Subcutaneous abdominal adipose tissue (tissue), 5 donors: ENCODE measurements at regions not wholly inside any gene's neighbourhood (a gene's known extent, or its start where the extent isn't known, plus 50 kb on each side); places are given as distances from the start of the nearest gene placed in this dataset.
"Not testable (repeated sequence)": the region's sequence is repeated elsewhere in the genome, so short reads cannot be mapped to it uniquely, and the experiment has no call there.

Source experiments
- H3K27ac ChIP-seq: one replicate; pipeline ENCODE4 v1.7.0; 2013; ENCODE audit warnings: low read depth, mild to moderate bottlenecking, inconsistent platforms, low read length, moderate library complexity
- H3K27me3 ChIP-seq, 5 donors: one replicate each; pipeline ENCODE4 v1.7.0; 2013; ENCODE audit warnings: low read length in 5 of 5, inconsistent platforms in 1 of 5; ENCODE audit not compliant: control insufficient read depth in 5 of 5, insufficient read depth in 4 of 5
- H3K36me3 ChIP-seq, 5 donors: one replicate each; pipeline ENCODE4 v1.7.0; 2013; ENCODE audit warnings: low read length in 5 of 5; ENCODE audit not compliant: control insufficient read depth in 5 of 5, insufficient read depth in 5 of 5
- H3K4me1 ChIP-seq, 5 donors: one replicate each; pipeline ENCODE4 v1.7.0; 2013; ENCODE audit warnings: low read length in 5 of 5, mild to moderate bottlenecking in 3 of 5, moderate library complexity in 1 of 5; ENCODE audit not compliant: control insufficient read depth in 5 of 5, insufficient read depth in 5 of 5
- H3K4me3 ChIP-seq, 5 donors: one replicate each; pipeline ENCODE4 v1.7.0; 2013; ENCODE audit warnings: low read length in 5 of 5, low read depth in 1 of 5
- H3K9ac ChIP-seq, 5 donors: one replicate each; pipeline ENCODE4 v1.7.0; 2013; ENCODE audit warnings: low read length in 5 of 5, mild to moderate bottlenecking in 4 of 5, moderate library complexity in 3 of 5
- H3K9me3 ChIP-seq, 5 donors: one replicate each; pipeline ENCODE4 v1.7.0; 2013; ENCODE audit warnings: low read length in 5 of 5; ENCODE audit not compliant: control insufficient read depth in 5 of 5
- donor health status: healthy.
- donor health status: healthy.
- donor health status: healthy.
- donor health status: healthy.
- donor health status: healthy.

DNA sequence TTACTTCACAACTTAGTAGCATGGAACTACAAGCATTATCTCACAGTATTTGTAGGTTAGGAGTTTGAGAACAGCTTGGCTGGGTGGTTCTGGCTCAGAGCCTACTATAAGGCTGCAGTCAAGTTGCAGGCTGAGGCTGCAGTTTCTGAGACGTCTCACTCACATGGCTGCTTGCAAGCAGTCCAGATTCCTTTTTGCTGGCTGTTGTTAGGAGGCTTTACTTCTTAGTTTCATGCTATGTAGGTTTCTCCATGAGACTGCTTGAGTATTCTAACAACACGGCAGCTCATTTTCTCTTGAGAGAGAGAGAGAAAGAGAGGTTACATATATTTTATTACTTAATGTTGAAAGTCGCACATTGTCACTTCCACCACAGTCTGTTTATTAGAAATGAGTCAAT is 1073.9 kb downstream of the NXPH1 start:
- Histone ChIP-seq H3K4me1 (no peaks in the 10 kb centered on the region), H3K27ac (no peak overlapping the region), H3K27me3 (no peaks in the 10 kb centered on the region), H3K9me3 (no peaks in the 10 kb centered on the region), H3K9ac (no peak overlapping the region), H3K4me3 (no peak overlapping the region), H3K36me3 (no peaks in the 10 kb centered on the region)

DNA sequence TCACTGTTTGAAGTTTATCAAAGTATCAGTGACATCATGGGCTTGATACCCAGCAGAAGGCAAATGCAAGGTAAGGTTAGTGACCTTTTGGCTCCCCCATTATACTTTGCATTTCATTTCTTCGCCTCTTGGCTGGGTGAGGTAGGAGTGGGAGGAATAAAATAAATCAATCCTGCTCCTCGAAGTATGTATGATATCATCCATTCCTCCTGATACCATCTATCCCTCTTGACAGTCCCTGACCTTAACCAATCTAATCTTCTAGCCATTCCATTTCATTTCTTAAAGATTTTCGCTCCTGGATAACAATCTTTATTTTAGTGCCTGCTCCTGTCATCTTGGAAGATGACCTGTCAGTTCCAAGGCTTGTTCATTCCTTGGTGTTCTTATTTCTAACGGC is 1083.3 kb downstream of the NXPH1 start:
- Histone ChIP-seq H3K36me3 (no peaks in the 10 kb centered on the region), H3K9ac (no peak overlapping the region), H3K4me3 (no peak overlapping the region)

DNA sequence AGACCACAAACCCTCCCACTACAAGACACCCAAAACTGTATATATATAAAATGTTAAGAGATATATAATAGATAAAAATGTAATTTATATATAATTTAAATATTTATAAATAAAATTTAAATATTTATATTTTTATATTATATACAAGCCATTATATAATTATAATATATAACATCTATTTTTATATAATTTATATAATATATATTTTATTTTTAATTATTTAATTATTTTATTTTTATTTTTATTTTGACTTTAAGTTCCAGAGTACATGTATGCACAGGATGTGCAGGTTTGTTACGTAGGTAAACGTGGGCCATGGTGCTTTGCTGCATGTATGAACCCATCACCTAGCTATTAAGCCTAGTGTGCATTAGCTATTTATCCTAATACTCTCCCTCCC is 1090.2 kb downstream of the NXPH1 start:
- H3K4me1 ChIP-seq = no peaks in the 10 kb centered on the region
- H3K4me3 ChIP-seq = no peak overlapping the region
- H3K27me3 ChIP-seq = no peaks in the 10 kb centered on the region
- no peak overlapping the region for H3K9ac ChIP-seq
- H3K36me3 ChIP-seq = no peaks in the 10 kb centered on the region
- no peaks in the 10 kb centered on the region for H3K9me3 ChIP-seq
- H3K27ac ChIP-seq = no peak overlapping the region

More for the DNA sequence above, 1083.3 kb downstream of the NXPH1 start:
- no peaks in the 10 kb centered on the region for H3K9me3 ChIP-seq
- H3K27me3 ChIP-seq = no peaks in the 10 kb centered on the region
- no peak overlapping the region for H3K27ac ChIP-seq
- H3K4me1 ChIP-seq = no peaks in the 10 kb centered on the region

DNA sequence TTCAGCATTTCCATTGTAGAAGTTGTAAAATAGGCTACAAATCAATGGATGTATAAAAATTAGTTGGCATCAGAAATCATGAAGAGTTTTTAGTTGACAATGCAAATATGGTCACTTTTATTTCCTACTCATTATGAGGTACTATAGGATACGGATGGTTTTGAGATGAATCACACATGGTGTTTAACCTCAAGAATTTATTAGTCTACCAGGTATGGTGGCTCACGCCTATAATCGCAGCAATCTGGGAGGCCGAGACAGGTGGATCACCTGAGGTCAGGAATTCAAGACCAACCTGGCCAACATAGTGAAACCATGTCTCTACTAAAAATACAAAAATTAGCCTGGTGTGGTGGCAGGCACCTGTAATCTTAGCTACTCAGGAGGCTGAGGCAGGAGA is 1119.0 kb downstream of the NXPH1 start:
- H3K9me3 ChIP-seq, H3K4me3 ChIP-seq: not testable (repeated sequence)

DNA sequence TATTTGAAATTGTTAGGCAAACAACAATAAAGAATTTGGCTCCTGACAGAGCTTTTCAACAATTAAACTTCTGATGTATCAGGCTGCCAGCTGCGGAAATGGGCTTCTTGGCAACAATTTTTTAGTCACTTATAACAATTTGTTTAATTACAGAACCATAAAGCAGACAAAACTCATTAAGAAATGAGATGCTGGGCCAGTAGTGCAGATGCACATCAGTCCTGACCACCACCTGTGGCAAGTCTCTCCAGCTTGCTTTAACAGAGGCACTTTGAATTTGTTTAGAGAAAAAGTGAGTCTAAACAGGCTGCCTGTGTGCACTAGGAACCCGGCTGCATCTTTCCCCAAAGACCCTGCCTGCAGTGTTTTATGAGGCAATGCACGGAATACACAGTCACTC is 1124.4 kb downstream of the NXPH1 start:
- Histone ChIP-seq H3K9me3 (no peaks in the 10 kb centered on the region), H3K4me3 (no peak overlapping the region), H3K27me3 (no peaks in the 10 kb centered on the region), H3K4me1 (no peaks in the 10 kb centered on the region), H3K36me3 (no peaks in the 10 kb centered on the region), H3K27ac (no peak overlapping the region), H3K9ac (no peak overlapping the region)

More for the DNA sequence above, 1119.0 kb downstream of the NXPH1 start:
- not testable (repeated sequence) for H3K27ac ChIP-seq, H3K9ac ChIP-seq, H3K4me1 ChIP-seq, H3K36me3 ChIP-seq, H3K27me3 ChIP-seq

DNA sequence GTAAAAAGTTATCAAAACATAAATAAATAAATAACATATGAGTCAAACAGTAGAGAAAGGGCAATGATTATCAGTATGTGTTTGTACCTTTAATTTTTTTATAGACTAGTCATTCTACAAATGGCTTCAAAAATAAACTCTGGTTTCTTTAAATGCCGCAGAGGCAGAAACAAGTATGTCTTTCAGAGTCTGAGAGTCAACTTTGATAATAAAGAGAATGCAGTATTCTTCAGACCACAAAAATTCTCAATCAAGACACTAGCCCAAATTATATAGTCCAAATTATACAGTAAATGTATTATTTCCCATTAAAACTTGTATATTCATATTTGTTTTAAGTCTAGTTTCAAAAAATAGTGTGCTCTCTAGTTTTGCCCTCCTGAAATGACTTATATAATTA is 1142.3 kb downstream of the NXPH1 start:
- Histone ChIP-seq H3K4me3 (no peak overlapping the region), H3K36me3 (no peaks in the 10 kb centered on the region), H3K9ac (no peak overlapping the region), H3K27me3 (no peaks in the 10 kb centered on the region), H3K27ac (no peak overlapping the region), H3K4me1 (no peaks in the 10 kb centered on the region), H3K9me3 (peaks cover 0 to 3% (median 0%) of the 10 kb centered on the region in 5 donors)

DNA sequence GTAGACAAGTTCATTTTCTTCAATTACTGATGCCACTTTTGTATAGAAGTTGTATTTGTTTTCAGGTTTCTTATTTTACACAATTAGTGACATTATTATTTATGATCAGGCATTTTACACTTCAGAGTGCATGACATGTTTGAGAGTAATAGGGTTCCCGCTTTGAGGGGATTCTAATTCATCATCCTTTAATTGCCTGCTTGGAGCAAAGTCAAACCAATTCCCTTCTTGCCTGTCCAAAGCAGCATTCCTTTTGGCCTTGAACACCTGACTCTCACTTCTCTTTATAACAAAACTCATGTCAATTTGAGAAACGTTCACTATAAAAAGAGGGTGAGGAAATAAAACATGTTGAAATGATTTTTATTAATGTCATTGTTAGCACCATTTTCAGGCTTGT is 1149.4 kb downstream of the NXPH1 start:
- Histone ChIP-seq H3K27ac (no peak overlapping the region), H3K4me1 (no peaks in the 10 kb centered on the region), H3K4me3 (no peak overlapping the region), H3K27me3 (no peaks in the 10 kb centered on the region), H3K9ac (no peak overlapping the region), H3K9me3 (no peaks in the 10 kb centered on the region), H3K36me3 (no peaks in the 10 kb centered on the region)

DNA sequence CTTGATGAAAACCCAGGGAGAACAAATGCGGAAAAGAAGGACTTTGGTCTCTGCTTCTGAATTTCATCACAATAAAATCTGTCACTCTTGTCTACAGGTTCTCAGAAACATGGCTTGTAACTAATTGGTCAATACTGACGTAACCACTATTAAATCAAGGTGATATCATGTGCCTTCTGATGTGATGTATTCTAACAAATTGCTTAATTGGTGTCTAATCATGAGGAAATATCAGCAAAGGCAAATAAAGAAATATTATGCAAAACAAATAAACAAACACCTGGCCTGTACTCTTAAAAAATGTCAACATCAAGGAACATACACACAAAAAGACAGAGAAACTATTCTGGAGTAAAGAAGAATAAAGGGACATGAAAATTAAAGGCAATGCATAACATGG is 1165.0 kb downstream of the NXPH1 start:
- Histone ChIP-seq H3K27me3 (no peaks in the 10 kb centered on the region), H3K4me3 (no peak overlapping the region), H3K4me1 (no peaks in the 10 kb centered on the region), H3K9me3 (peaks cover 0 to 7% (median 0%) of the 10 kb centered on the region in 5 donors), H3K9ac (no peak overlapping the region), H3K27ac (no peak overlapping the region), H3K36me3 (no peaks in the 10 kb centered on the region)

DNA sequence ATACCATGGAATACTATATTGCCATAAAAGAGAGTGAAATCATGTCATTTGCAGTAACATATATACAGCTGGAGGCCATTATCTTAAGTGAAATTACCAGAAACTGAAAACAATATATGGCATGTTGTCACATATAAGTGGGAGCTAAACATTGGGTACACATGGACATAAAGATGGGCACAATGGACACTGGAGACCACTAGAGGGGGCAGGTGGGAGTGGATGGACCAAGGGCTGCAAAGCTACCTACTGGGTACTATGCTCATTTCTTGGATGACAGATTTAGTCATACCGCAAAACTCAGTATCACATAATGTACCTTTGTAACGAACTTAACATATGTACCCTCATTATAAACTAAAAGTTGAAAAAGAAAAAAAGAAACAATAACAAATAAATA is 1167.6 kb downstream of the NXPH1 start:
- no peak overlapping the region for H3K27ac ChIP-seq
- H3K27me3 ChIP-seq = no peaks in the 10 kb centered on the region
- H3K9me3 ChIP-seq = peaks cover 0 to 7% (median 0%) of the 10 kb centered on the region in 5 donors
- H3K4me1 ChIP-seq = no peaks in the 10 kb centered on the region
- H3K9ac ChIP-seq = no peak overlapping the region
- no peaks in the 10 kb centered on the region for H3K36me3 ChIP-seq
- H3K4me3 ChIP-seq = no peak overlapping the region

DNA sequence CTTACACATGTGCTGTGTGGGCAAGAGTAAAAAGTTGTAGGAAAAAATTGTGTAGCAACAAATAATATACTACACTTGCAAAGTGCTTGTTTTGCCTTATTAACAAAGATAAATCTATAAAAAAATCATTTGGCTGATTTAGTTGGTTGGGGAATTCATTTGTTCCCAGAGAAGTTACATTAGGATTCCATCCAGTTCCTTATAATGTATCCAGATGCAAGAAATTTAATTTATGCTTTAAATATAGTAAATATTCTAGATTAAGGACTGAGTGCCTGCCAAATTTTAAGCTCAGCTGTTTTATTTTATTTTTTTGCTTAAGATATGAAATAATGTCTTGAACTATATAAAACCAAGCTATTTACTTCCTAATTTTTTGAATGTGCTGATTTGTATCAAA is 1169.9 kb downstream of the NXPH1 start:
- no peak overlapping the region for H3K27ac ChIP-seq
- H3K36me3 ChIP-seq = no peaks in the 10 kb centered on the region
- no peak overlapping the region for H3K4me3 ChIP-seq
- H3K4me1 ChIP-seq = no peaks in the 10 kb centered on the region
- H3K27me3 ChIP-seq = no peaks in the 10 kb centered on the region
- H3K9me3 ChIP-seq = no peaks in the 10 kb centered on the region
- H3K9ac ChIP-seq = no peak overlapping the region

DNA sequence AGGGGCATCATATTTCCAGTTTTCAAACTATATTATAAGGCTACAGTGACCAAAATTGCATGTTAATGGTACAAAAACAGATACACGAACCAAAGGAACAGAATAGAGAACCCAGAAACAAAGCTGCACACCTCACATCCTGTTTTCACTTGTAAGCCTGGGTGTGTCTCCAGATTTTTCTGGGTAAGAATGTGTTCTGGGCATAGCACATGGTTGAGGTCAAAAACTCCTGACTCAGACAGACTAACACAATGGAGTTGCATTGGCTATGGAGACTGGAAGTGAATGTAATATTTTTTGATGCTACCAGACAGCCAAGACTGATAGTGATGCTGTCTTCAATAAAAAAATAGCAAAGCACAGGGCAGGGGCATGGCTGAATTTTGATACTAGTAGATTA is 1175.2 kb downstream of the NXPH1 start:
- Histone ChIP-seq H3K27ac (no peak overlapping the region), H3K9me3 (no peaks in the 10 kb centered on the region), H3K4me3 (no peak overlapping the region), H3K4me1 (no peaks in the 10 kb centered on the region), H3K27me3 (no peaks in the 10 kb centered on the region), H3K36me3 (no peaks in the 10 kb centered on the region), H3K9ac (no peak overlapping the region)
